ENCODE measurements at regions not wholly inside any gene's neighbourhood (a gene's known extent, or its start where the extent isn't known, plus 50 kb on each side); places are given as distances from the start of the nearest gene placed in this dataset.
"Not testable (repeated sequence)": the region's sequence is repeated elsewhere in the genome, so short reads cannot be mapped to it uniquely, and the experiment has no call there.

DNA sequence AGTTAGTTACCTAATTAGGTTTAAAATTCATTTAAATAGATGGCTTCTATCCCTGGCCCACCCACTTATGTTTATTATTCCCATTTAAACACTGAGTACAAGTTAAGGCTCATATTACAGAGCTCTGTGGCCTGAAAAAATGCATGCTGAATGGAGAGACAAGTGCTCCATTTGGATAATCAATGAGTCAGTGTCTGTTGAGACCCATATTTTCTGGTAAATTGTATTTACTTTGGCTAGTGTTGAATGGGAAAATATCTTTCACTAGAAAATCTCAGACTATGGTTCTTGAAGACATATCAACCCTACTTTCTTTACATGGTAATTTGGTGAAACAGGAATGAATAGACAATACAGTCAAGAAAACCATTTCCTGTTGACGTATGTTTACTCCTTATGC is 356.0 kb downstream of the S1PR1 start:
- DNase-seq (ENCODE audit: insufficient read length, low spot score) (no peak), FAIRE-seq (no peak)
- no peak for TF ChIP-seq CTCF (IDR thresholded peaks at IDR 0.05; ENCODE audit: insufficient read depth, missing control alignments)

DNA sequence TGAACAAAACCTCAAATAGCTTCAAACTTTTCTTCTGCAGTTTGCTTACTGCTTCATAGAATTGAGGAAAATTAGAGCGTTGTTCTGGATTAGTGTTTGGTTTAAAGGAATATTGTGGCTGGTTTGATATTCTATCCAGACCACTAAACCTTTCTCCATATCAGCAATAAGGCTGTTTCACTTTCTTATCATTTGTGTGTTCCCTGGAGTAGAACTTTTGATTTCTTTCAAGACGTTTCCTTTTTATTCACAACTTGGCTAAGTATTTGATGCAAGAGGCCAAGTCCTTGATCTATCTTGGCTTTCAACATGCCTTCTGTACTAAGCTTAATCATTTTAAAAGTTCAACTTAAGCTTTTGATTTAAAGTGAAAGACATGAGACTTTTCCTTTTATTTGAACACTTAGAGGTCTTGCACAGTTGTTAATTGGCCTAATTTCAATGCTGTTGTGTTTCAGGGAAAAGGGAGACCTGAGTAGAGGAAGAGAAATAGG is 359.1 kb downstream of the S1PR1 start:
- TF ChIP-seq CTCF (IDR thresholded peaks at IDR 0.05; ENCODE audit: insufficient read depth, missing control alignments) = no peak
- DNase-seq (ENCODE audit: insufficient read length, low spot score) = no peak
- FAIRE-seq = no peak

GRCh38 chr1:101600615-101601014 is 363.8 kb downstream of the S1PR1 start:
- DNase-seq (ENCODE audit: insufficient read length, low spot score); FAIRE-seq: not testable (repeated sequence)

DNA sequence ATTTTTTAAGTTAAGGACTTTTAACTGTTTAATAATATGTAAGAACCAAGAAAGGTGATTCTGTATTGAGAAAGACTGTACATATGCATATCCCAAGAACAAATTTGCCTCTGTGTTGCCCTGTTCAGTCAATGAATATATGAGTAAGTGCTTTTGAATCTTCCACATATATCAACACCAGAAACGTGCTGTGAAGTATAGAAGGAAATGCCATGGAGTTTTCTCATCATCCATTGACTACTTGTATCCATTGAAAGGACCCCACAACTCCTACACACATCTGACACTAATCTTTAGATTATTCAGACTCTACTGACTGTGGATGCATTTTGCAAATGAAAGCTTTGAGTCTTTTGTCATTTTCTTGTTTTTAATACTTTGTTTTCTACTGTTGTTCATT is 366.9 kb downstream of the S1PR1 start:
- no peak for TF ChIP-seq CTCF (IDR thresholded peaks at IDR 0.05; ENCODE audit: insufficient read depth, missing control alignments)
- DNase-seq (ENCODE audit: insufficient read length, low spot score) (no peak), FAIRE-seq (no peak)

- TF ChIP-seq CTCF (IDR thresholded peaks at IDR 0.05; ENCODE audit: insufficient read depth, missing control alignments) = no peak
- FAIRE-seq (no peak), DNase-seq (ENCODE audit: insufficient read length, low spot score) (no peak)
Observed at GRCh38 chr1:101605878-101606277, 369.1 kb downstream of the S1PR1 start.

- DNase-seq (ENCODE audit: insufficient read length, low spot score) = no peak
- no peak for FAIRE-seq
- TF ChIP-seq CTCF (IDR thresholded peaks at IDR 0.05; ENCODE audit: insufficient read depth, missing control alignments) = no peak
Observed at GRCh38 chr1:101613546-101613945, 376.7 kb downstream of the S1PR1 start.

DNA sequence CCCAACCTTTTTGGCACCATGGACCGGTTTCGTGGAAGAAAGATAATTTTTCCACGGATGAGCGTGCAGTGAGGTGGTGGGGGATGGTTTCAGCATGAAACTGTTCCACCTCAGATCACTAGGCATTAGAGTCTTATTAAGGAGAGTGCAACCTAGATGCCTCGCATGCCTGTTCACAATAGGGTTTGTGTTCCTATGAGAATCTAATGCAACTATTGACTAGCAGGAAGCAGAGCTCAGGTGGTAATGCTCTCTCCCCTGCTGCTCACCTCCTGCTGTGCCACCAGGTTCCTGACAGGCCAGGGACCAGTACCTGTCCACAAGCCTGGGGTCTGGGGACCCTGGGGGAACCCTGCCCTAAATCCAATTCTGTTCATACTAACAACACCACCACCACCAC is 377.8 kb downstream of the OLFM3 start:
- no peak for TF ChIP-seq CTCF (IDR thresholded peaks at IDR 0.05; ENCODE audit: insufficient read depth, missing control alignments)
- FAIRE-seq (no peak), DNase-seq (ENCODE audit: insufficient read length, low spot score) (no peak)

Data from D721Med (cell line).